C4-2B (cell line): ENCODE measurements at regions not wholly inside any gene's neighbourhood (a gene's known extent, or its start where the extent isn't known, plus 50 kb on each side); places are given as distances from the start of the nearest gene placed in this dataset.

Experiments
- ZFX ChIP-seq: fragments of 450-650 bp; IDR thresholded peaks from 2 replicates; pipeline ENCODE4 v1.6.1; 2017
- TF ChIP-seq, protein P1 (sequence below): fragments of 450-650 bp; conservative IDR thresholded peaks from 2 replicates; pipeline ENCODE4 v1.5.1; 2017; ENCODE audit warnings: mild to moderate bottlenecking

GRCh38 chrX:139023531-139023930 is 312.0 kb upstream of the FGF13 start:
- TF ChIP-seq, protein P1, sequence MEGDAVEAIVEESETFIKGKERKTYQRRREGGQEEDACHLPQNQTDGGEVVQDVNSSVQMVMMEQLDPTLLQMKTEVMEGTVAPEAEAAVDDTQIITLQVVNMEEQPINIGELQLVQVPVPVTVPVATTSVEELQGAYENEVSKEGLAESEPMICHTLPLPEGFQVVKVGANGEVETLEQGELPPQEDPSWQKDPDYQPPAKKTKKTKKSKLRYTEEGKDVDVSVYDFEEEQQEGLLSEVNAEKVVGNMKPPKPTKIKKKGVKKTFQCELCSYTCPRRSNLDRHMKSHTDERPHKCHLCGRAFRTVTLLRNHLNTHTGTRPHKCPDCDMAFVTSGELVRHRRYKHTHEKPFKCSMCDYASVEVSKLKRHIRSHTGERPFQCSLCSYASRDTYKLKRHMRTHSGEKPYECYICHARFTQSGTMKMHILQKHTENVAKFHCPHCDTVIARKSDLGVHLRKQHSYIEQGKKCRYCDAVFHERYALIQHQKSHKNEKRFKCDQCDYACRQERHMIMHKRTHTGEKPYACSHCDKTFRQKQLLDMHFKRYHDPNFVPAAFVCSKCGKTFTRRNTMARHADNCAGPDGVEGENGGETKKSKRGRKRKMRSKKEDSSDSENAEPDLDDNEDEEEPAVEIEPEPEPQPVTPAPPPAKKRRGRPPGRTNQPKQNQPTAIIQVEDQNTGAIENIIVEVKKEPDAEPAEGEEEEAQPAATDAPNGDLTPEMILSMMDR, result no peak
- TF ChIP-seq ZFX, result no peak
